SK-N-SH (cell line): ENCODE measurements at regions not wholly inside any gene's neighbourhood (a gene's known extent, or its start where the extent isn't known, plus 50 kb on each side); places are given as distances from the start of the nearest gene placed in this dataset.

Experiments
- EZH2phosphoT487 ChIP-seq: fragments of 200-600 bp; sonication (generic); IDR thresholded peaks from 2 replicates; pipeline ENCODE4 v1.6.1; 2017; ENCODE audit warnings: low read depth, mixed run types, mild to moderate bottlenecking, antibody characterized with exemption, moderate library complexity, borderline replicate concordance
- TAF1 ChIP-seq: IDR thresholded peaks from 2 replicates; pipeline ENCODE4 v1.6.1; 2012; ENCODE audit warnings: low read depth, mild to moderate bottlenecking, low read length, moderate library complexity, borderline replicate concordance
- YY1 ChIP-seq: IDR thresholded peaks from 2 replicates; pipeline ENCODE4 v1.4.0; 2012; ENCODE audit warnings: low read depth, mild to moderate bottlenecking
- TF ChIP-seq, protein P1 (sequence below): fragments of 200-600 bp; sonication (generic); IDR thresholded peaks from 2 replicates; pipeline ENCODE4 v1.6.1; 2017; ENCODE audit warnings: antibody characterized with exemption, mild to moderate bottlenecking, moderate library complexity

DNA sequence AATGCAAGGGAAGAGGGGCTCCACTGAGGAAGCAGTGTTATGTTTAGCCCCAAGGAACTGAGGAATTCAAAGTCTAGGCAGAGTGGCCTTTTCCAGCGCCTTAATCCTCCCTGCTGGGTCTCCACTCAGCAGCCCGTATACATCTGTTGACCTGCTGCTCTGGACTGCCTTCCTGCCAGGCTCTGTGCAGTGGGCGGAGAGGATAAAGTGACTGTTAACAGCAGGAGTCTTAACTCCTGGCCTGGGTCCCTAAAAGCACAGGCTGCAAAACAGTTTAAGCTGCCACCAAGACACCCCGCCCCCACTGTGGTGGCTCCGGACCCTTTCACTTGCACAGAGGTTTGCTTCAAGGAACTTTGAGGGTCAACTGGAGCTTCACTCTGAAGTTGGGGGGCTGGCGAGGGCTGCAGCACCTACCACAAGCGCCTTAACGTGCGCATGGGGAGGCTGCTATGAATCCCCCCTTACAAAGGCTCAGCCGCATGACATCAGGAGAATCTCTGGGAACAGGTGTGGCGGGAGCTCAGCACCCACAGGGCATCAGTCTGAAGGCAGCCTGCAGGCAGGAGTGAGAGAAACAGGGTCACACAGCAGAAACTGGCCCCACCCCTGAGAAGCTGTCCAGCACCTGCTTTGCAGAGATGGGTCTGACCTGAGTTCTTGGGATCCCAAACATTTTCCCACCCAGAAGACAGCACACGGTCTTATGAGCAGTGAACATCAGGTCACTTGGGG is 358.2 kb upstream of the GATB start:
- TF ChIP-seq TAF1 = no peak
- TF ChIP-seq YY1 = no peak
- TF ChIP-seq, protein P1, sequence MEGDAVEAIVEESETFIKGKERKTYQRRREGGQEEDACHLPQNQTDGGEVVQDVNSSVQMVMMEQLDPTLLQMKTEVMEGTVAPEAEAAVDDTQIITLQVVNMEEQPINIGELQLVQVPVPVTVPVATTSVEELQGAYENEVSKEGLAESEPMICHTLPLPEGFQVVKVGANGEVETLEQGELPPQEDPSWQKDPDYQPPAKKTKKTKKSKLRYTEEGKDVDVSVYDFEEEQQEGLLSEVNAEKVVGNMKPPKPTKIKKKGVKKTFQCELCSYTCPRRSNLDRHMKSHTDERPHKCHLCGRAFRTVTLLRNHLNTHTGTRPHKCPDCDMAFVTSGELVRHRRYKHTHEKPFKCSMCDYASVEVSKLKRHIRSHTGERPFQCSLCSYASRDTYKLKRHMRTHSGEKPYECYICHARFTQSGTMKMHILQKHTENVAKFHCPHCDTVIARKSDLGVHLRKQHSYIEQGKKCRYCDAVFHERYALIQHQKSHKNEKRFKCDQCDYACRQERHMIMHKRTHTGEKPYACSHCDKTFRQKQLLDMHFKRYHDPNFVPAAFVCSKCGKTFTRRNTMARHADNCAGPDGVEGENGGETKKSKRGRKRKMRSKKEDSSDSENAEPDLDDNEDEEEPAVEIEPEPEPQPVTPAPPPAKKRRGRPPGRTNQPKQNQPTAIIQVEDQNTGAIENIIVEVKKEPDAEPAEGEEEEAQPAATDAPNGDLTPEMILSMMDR = no peak
- no peak for TF ChIP-seq EZH2phosphoT487
